ENCODE measurements at regions not wholly inside any gene's neighbourhood (a gene's known extent, or its start where the extent isn't known, plus 50 kb on each side); places are given as distances from the start of the nearest gene placed in this dataset.

- no peak for TF ChIP-seq CTCF (IDR thresholded peaks at IDR 0.05; ENCODE audit: low read length)
- TF ChIP-seq EZH2 (IDR thresholded peaks at IDR 0.05; ENCODE audit: borderline replicate concordance, low read length): no peak
These were observed 771.4 kb downstream of the AACS start for GRCh38 chr12:125836647-125837046.
